ENCODE measurements at regions not wholly inside any gene's neighbourhood (a gene's known extent, or its start where the extent isn't known, plus 50 kb on each side); places are given as distances from the start of the nearest gene placed in this dataset.
"Not testable (repeated sequence)": the region's sequence is repeated elsewhere in the genome, so short reads cannot be mapped to it uniquely, and the experiment has no call there.

DNA sequence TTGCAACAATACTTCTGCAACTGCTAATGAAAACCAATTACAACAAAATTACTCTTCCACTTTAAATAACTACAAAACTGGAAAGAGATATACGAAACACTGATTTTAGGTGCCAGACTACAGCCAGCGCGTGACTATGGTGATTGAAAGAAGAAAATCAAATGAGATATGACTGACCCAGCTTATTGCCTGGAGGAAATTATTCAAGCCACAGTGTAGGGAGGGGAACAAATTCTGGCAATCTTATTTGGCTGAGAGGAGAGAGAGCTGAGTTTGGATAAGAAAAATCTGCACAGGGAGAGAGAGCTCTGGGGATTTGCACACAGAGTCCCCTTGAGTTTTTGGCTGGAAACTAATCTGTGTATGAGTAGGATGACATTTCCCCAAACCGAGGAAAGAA lies 470.3 kb upstream of the FRG2C start:
- DNase-seq (no peak), ATAC-seq (ENCODE audit: low read depth) (no peak)
- H3K27me3 ChIP-seq (replicated peaks in 1 of 4; ENCODE audit: control extremely low read depth in 1 of 4, control insufficient read depth in 3 of 4, insufficient read depth in 4 of 4, low read length in 3 of 4), result no peaks in the 10 kb centered on the region
- no peaks in the 10 kb centered on the region for H3K4me1 Mint-ChIP-seq
- H3K79me2 ChIP-seq (ENCODE audit: control insufficient read depth, insufficient read depth, low read length), result no peaks in the 10 kb centered on the region
- no peak for TF ChIP-seq EZH2 (IDR thresholded peaks at IDR 0.05; ENCODE audit: borderline replicate concordance, insufficient read depth, low read depth, low read length, poor library complexity, severe bottlenecking)
- TF ChIP-seq, protein P1, sequence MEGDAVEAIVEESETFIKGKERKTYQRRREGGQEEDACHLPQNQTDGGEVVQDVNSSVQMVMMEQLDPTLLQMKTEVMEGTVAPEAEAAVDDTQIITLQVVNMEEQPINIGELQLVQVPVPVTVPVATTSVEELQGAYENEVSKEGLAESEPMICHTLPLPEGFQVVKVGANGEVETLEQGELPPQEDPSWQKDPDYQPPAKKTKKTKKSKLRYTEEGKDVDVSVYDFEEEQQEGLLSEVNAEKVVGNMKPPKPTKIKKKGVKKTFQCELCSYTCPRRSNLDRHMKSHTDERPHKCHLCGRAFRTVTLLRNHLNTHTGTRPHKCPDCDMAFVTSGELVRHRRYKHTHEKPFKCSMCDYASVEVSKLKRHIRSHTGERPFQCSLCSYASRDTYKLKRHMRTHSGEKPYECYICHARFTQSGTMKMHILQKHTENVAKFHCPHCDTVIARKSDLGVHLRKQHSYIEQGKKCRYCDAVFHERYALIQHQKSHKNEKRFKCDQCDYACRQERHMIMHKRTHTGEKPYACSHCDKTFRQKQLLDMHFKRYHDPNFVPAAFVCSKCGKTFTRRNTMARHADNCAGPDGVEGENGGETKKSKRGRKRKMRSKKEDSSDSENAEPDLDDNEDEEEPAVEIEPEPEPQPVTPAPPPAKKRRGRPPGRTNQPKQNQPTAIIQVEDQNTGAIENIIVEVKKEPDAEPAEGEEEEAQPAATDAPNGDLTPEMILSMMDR (IDR thresholded peaks at IDR 0.05), result no peak
- H4K20me1 ChIP-seq (ENCODE audit: control insufficient read depth, insufficient read depth, low read length, poor library complexity, severe bottlenecking), result no peaks in the 10 kb centered on the region
- no peaks in the 10 kb centered on the region for H3K36me3 ChIP-seq (replicated peaks in 1 of 2; ENCODE audit: control extremely low read depth in 1 of 2, control insufficient read depth in 1 of 2, extremely low read depth in 1 of 2, insufficient read depth in 2 of 2, low read length in 1 of 2)
- H3K9me3 Mint-ChIP-seq (ENCODE audit: insufficient read depth), result no peaks in the 10 kb centered on the region
- H3K27ac Mint-ChIP-seq, result no peak overlapping the region
- no peaks in the 10 kb centered on the region for H3K4me1 ChIP-seq (ENCODE audit: control insufficient read depth in 2 of 2, insufficient read depth in 2 of 2, low read length in 2 of 2)
- intact Hi-C loops (cut with micrococcal nuclease), result loop anchor here (5.0 kb wide), 1 partner anchor 449 kb away; no protein-coding TSS in a partner anchor
- H3K4me2 ChIP-seq (replicated peaks; ENCODE audit: low read depth, low read length, poor library complexity, severe bottlenecking), result no peak overlapping the region
- no peak overlapping the region for H3K9ac ChIP-seq (ENCODE audit: low read length)
- WGBS (ENCODE audit: insufficient coverage), result 98% methylated on average over 3 of the region's 4 CpGs
- H3K4me3 Mint-ChIP-seq, result no peak overlapping the region
- H3K9me3 ChIP-seq (ENCODE audit: control extremely low read depth in 1 of 3, control insufficient read depth in 2 of 3, insufficient read depth in 1 of 3, low read length in 2 of 3), result peaks cover 0 to 4% (median 0%) of the 10 kb centered on the region in 3 donors
- ChIA-PET POLR2A (no interaction called here), CTCF (no interaction called here)
- no peak overlapping the region for H2AFZ ChIP-seq (ENCODE audit: insufficient read depth, low read depth, low read length, poor library complexity, severe bottlenecking)
- no peaks in the 10 kb centered on the region for H3K27me3 Mint-ChIP-seq
- no peak overlapping the region for H3K27ac ChIP-seq (ENCODE audit: low read length in 2 of 2)
- no peak overlapping the region for H3K4me3 ChIP-seq (ENCODE audit: control extremely low read depth in 1 of 5, extremely low read depth in 1 of 5, insufficient read depth in 1 of 5, low read depth in 2 of 5, low read length in 4 of 5)

DNA sequence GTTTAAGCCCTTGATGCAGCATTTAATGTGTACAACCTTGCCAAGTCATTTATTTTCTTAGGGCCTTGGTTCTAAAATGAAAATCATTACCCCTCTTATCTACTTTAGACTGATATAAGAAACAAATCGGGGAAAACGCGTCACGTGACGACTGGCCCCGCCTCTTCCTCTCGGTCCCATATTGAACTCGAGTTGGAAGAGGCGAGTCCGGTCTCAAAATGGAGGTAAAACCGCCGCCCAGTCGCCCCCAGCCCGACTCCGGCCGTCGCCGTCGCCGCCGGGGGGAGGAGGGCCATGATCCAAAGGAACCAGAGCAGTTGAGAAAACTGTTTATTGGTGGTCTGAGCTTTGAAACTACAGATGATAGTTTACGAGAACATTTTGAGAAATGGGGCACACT lies 449.8 kb upstream of the FRG2C start:
- H3K9ac ChIP-seq (ENCODE audit: low read length); H3K4me1 Mint-ChIP-seq; H3K4me1 ChIP-seq (ENCODE audit: control insufficient read depth in 2 of 2, insufficient read depth in 2 of 2, low read length in 2 of 2); POLR2A ChIA-PET; H3K9me3 Mint-ChIP-seq (ENCODE audit: insufficient read depth); H3K27me3 ChIP-seq (replicated peaks in 1 of 4; ENCODE audit: control extremely low read depth in 1 of 4, control insufficient read depth in 3 of 4, insufficient read depth in 4 of 4, low read length in 3 of 4); H3K27me3 Mint-ChIP-seq; H3K27ac Mint-ChIP-seq; DNase-seq; H3K4me3 ChIP-seq (ENCODE audit: control extremely low read depth in 1 of 5, extremely low read depth in 1 of 5, insufficient read depth in 1 of 5, low read depth in 2 of 5, low read length in 4 of 5); intact Hi-C loops (cut with micrococcal nuclease); H3K36me3 ChIP-seq (replicated peaks in 1 of 2; ENCODE audit: control extremely low read depth in 1 of 2, control insufficient read depth in 1 of 2, extremely low read depth in 1 of 2, insufficient read depth in 2 of 2, low read length in 1 of 2); H3K4me2 ChIP-seq (replicated peaks; ENCODE audit: low read depth, low read length, poor library complexity, severe bottlenecking); H3K9me3 ChIP-seq (ENCODE audit: control extremely low read depth in 1 of 3, control insufficient read depth in 2 of 3, insufficient read depth in 1 of 3, low read length in 2 of 3); H3K79me2 ChIP-seq (ENCODE audit: control insufficient read depth, insufficient read depth, low read length); H4K20me1 ChIP-seq (ENCODE audit: control insufficient read depth, insufficient read depth, low read length, poor library complexity, severe bottlenecking); H3K4me3 Mint-ChIP-seq; CTCF ChIA-PET; H3K27ac ChIP-seq (ENCODE audit: low read length in 2 of 2); H2AFZ ChIP-seq (ENCODE audit: insufficient read depth, low read depth, low read length, poor library complexity, severe bottlenecking): not testable (repeated sequence)
- WGBS (ENCODE audit: insufficient coverage), result 89% methylated on average over 18 of the region's 22 CpGs
- peak; percentile 66 for ATAC-seq (ENCODE audit: low read depth)
